SK-N-SH treated with all-trans-retinoic acid at 6 μM for 48 hours (cell line): ENCODE measurements at regions not wholly inside any gene's neighbourhood (a gene's known extent, or its start where the extent isn't known, plus 50 kb on each side); places are given as distances from the start of the nearest gene placed in this dataset.

Experiments used
- ARNTL ChIP-seq: fragments of 450-650 bp; formaldehyde crosslinking; IDR thresholded peaks from 2 replicates; pipeline ENCODE4 v1.5.0; 2020; ENCODE audit warnings: low read depth, mild to moderate bottlenecking, moderate library complexity, borderline replicate concordance
- CSDC2 ChIP-seq: fragments of 250-450 bp; sonication (Bioruptor Pico); IDR thresholded peaks from 2 replicates; pipeline ENCODE4 v1.5.0; 2020; ENCODE audit warnings: mild to moderate bottlenecking, moderate library complexity
- RARB ChIP-seq: fragments of 250-450 bp; sonication (Bioruptor Pico); IDR thresholded peaks from 2 replicates; pipeline ENCODE4 v1.8.0; 2021; ENCODE audit warnings: mild to moderate bottlenecking, moderate library complexity
- SNAI2 ChIP-seq: fragments of 250-450 bp; sonication (Bioruptor Pico); IDR thresholded peaks from 2 replicates; pipeline ENCODE4 v1.5.0; 2020; ENCODE audit warnings: mild to moderate bottlenecking, moderate library complexity
- ZFP3 ChIP-seq: fragments of 250-450 bp; sonication (Bioruptor Pico); IDR thresholded peaks from 2 replicates; pipeline ENCODE4 v1.5.0; 2020; ENCODE audit warnings: mild to moderate bottlenecking, moderate library complexity
- ZFP30 ChIP-seq: fragments of 450-650 bp; formaldehyde crosslinking; IDR thresholded peaks from 2 replicates; pipeline ENCODE4 v1.5.0; 2022; ENCODE audit warnings: mild to moderate bottlenecking, moderate library complexity
- TF ChIP-seq, protein P1 (sequence below): fragments of 250-450 bp; sonication (Bioruptor Pico); IDR thresholded peaks from 2 replicates; pipeline ENCODE4 v1.5.1; 2021; ENCODE audit warnings: mild to moderate bottlenecking, moderate library complexity

DNA sequence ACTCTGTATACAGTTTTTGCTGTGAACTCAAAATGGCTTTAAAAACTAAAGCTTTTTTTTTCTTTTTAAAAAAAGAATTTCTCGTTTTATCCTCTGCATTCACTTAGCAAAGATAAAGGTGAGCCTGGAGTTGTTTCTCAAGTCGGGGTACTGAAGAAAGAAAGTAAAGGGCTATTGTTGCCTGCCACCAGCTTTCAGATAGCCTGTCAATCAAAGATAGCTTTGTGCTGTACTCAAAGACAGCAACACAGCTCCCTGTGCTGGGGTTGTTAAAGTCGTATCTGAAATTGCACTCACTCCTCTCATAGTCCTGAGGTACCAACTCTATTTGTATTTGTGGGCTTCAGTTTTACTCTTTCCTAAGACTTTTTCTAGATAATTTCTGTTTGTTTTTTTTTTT lies 710.1 kb upstream of the ID4 start:
- TF ChIP-seq, protein P1, sequence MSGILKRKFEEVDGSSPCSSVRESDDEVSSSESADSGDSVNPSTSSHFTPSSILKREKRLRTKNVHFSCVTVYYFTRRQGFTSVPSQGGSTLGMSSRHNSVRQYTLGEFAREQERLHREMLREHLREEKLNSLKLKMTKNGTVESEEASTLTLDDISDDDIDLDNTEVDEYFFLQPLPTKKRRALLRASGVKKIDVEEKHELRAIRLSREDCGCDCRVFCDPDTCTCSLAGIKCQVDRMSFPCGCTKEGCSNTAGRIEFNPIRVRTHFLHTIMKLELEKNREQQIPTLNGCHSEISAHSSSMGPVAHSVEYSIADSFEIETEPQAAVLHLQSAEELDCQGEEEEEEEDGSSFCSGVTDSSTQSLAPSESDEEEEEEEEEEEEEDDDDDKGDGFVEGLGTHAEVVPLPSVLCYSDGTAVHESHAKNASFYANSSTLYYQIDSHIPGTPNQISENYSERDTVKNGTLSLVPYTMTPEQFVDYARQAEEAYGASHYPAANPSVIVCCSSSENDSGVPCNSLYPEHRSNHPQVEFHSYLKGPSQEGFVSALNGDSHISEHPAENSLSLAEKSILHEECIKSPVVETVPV (CRISPR knock-in tag): no peak
- no peak for TF ChIP-seq ZFP3 (CRISPR knock-in tag)
- no peak for TF ChIP-seq ZFP30
- TF ChIP-seq SNAI2 (CRISPR knock-in tag): no peak
- no peak for TF ChIP-seq RARB (CRISPR knock-in tag)
- no peak for TF ChIP-seq CSDC2 (CRISPR knock-in tag)
- TF ChIP-seq ARNTL (CRISPR knock-in tag): no peak
